ENCODE measurements at regions not wholly inside any gene's neighbourhood (a gene's known extent, or its start where the extent isn't known, plus 50 kb on each side); places are given as distances from the start of the nearest gene placed in this dataset.

GRCh38 chr2:140057928-140058327, 1277.7 kb upstream of the NXPH2 start:
- H4K20me1 ChIP-seq (ENCODE audit: insufficient read depth), result no peaks in the 10 kb centered on the region
- H3K9ac ChIP-seq, result no peak overlapping the region
- H3K4me2 ChIP-seq, result no peak overlapping the region
- no peaks in the 10 kb centered on the region for H3K79me2 ChIP-seq (ENCODE audit: insufficient read depth, low read depth)
- no peak overlapping the region for H3K27ac ChIP-seq
- TF ChIP-seq CTCF (conservative IDR thresholded peaks at IDR 0.05; ENCODE audit: low read depth, low read length), result no peak
- H3K4me3 ChIP-seq (IDR thresholded peaks at IDR 0.05; ENCODE audit: insufficient read depth, low read depth, low read length), result no peak overlapping the region
- no peaks in the 10 kb centered on the region for H3K4me1 ChIP-seq (ENCODE audit: low read depth, poor library complexity, severe bottlenecking)
- H3K27me3 ChIP-seq (ENCODE audit: insufficient read depth, low read depth), result no peaks in the 10 kb centered on the region
- H2AFZ ChIP-seq (ENCODE audit: low read depth), result no peak overlapping the region
- no peaks in the 10 kb centered on the region for H3K36me3 ChIP-seq (ENCODE audit: insufficient read depth)

- Histone ChIP-seq H3K36me3 (ENCODE audit: insufficient read depth) (no peaks in the 10 kb centered on the region), H3K9ac (no peak overlapping the region), H3K4me3 (IDR thresholded peaks at IDR 0.05; ENCODE audit: insufficient read depth, low read depth, low read length) (no peak overlapping the region), H3K79me2 (ENCODE audit: insufficient read depth, low read depth) (no peaks in the 10 kb centered on the region), H3K4me2 (no peak overlapping the region), H3K27ac (no peak overlapping the region), H2AFZ (ENCODE audit: low read depth) (no peak overlapping the region), H3K4me1 (ENCODE audit: low read depth, poor library complexity, severe bottlenecking) (no peaks in the 10 kb centered on the region), H3K27me3 (ENCODE audit: insufficient read depth, low read depth) (no peaks in the 10 kb centered on the region), H4K20me1 (ENCODE audit: insufficient read depth) (no peaks in the 10 kb centered on the region)
- TF ChIP-seq CTCF (conservative IDR thresholded peaks at IDR 0.05; ENCODE audit: low read depth, low read length), result no peak
These were observed 1261.6 kb upstream of the NXPH2 start for GRCh38 chr2:140041811-140042210.

GRCh38 chr2:140041239-140041638, 1261.0 kb upstream of the NXPH2 start:
- H3K27me3 ChIP-seq (ENCODE audit: insufficient read depth, low read depth), result no peaks in the 10 kb centered on the region
- no peak overlapping the region for H3K27ac ChIP-seq
- no peak overlapping the region for H3K4me3 ChIP-seq (IDR thresholded peaks at IDR 0.05; ENCODE audit: insufficient read depth, low read depth, low read length)
- H3K79me2 ChIP-seq (ENCODE audit: insufficient read depth, low read depth), result no peaks in the 10 kb centered on the region
- H4K20me1 ChIP-seq (ENCODE audit: insufficient read depth), result no peaks in the 10 kb centered on the region
- no peak for TF ChIP-seq CTCF (conservative IDR thresholded peaks at IDR 0.05; ENCODE audit: low read depth, low read length)
- H3K4me2 ChIP-seq, result no peak overlapping the region
- no peak overlapping the region for H2AFZ ChIP-seq (ENCODE audit: low read depth)
- H3K36me3 ChIP-seq (ENCODE audit: insufficient read depth), result no peaks in the 10 kb centered on the region
- H3K9ac ChIP-seq, result no peak overlapping the region
- no peaks in the 10 kb centered on the region for H3K4me1 ChIP-seq (ENCODE audit: low read depth, poor library complexity, severe bottlenecking)

- H4K20me1 ChIP-seq (ENCODE audit: insufficient read depth), result no peaks in the 10 kb centered on the region
- H3K4me3 ChIP-seq (IDR thresholded peaks at IDR 0.05; ENCODE audit: insufficient read depth, low read depth, low read length), result no peak overlapping the region
- H3K4me2 ChIP-seq, result no peak overlapping the region
- H3K79me2 ChIP-seq (ENCODE audit: insufficient read depth, low read depth), result no peaks in the 10 kb centered on the region
- no peaks in the 10 kb centered on the region for H3K36me3 ChIP-seq (ENCODE audit: insufficient read depth)
- no peak overlapping the region for H3K27ac ChIP-seq
- no peak for TF ChIP-seq CTCF (conservative IDR thresholded peaks at IDR 0.05; ENCODE audit: low read depth, low read length)
- no peak overlapping the region for H3K9ac ChIP-seq
- H2AFZ ChIP-seq (ENCODE audit: low read depth), result no peak overlapping the region
- no peaks in the 10 kb centered on the region for H3K27me3 ChIP-seq (ENCODE audit: insufficient read depth, low read depth)
- no peaks in the 10 kb centered on the region for H3K4me1 ChIP-seq (ENCODE audit: low read depth, poor library complexity, severe bottlenecking)
These were observed 1253.4 kb upstream of the NXPH2 start for GRCh38 chr2:140033638-140034037.

- H3K9ac ChIP-seq, result no peak overlapping the region
These were observed 1247.8 kb upstream of the NXPH2 start for GRCh38 chr2:140027966-140028365.

More at GRCh38 chr2:140027966-140028365, 1247.8 kb upstream of the NXPH2 start:
- no peak for TF ChIP-seq CTCF (conservative IDR thresholded peaks at IDR 0.05; ENCODE audit: low read depth, low read length)
- Histone ChIP-seq H2AFZ (ENCODE audit: low read depth) (no peak overlapping the region), H3K4me2 (no peak overlapping the region), H3K4me3 (IDR thresholded peaks at IDR 0.05; ENCODE audit: insufficient read depth, low read depth, low read length) (no peak overlapping the region), H3K27ac (no peak overlapping the region), H3K4me1 (ENCODE audit: low read depth, poor library complexity, severe bottlenecking) (no peaks in the 10 kb centered on the region), H4K20me1 (ENCODE audit: insufficient read depth) (no peaks in the 10 kb centered on the region), H3K79me2 (ENCODE audit: insufficient read depth, low read depth) (no peaks in the 10 kb centered on the region), H3K36me3 (ENCODE audit: insufficient read depth) (no peaks in the 10 kb centered on the region), H3K27me3 (ENCODE audit: insufficient read depth, low read depth) (no peaks in the 10 kb centered on the region)
